ENCODE measurements at regions not wholly inside any gene's neighbourhood (a gene's known extent, or its start where the extent isn't known, plus 50 kb on each side); places are given as distances from the start of the nearest gene placed in this dataset.
"Not testable (repeated sequence)": the region's sequence is repeated elsewhere in the genome, so short reads cannot be mapped to it uniquely, and the experiment has no call there.

DNA sequence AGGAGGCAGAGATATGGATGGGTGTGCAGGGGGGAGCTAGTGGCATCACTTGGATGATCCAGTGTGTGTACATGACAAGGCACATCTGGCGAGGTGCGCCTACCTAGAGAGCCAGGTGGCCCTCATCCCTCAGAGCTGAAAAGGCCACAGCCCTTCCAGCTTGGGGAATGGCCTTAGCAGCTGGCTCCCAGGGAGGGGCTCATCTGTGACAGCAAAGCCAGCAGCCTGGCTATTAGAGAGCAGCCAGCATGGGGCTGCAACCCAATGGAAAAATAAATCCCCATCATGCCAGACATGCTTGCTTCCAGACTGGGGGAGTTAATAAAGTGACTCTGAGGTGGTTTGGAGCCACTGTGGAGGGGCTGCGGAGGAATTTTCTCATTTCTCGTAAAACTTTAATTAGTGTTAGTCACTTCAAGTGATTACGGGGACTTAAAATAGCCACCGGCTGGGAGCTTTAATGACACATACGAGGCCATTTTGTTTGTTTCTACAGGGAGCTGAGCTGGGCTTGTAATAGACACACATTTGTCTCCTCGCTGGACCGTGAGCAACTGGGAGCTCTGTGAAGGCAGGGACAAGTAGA lies 111.2 kb upstream of the ALX4 start:
- no peak overlapping the region for H3K27ac Mint-ChIP-seq
- H3K36me3 Mint-ChIP-seq (ENCODE audit: low read depth): no peaks in the 10 kb centered on the region
- H3K4me3 Mint-ChIP-seq: no peak overlapping the region
- H3K4me1 Mint-ChIP-seq (ENCODE audit: low read depth): no peaks in the 10 kb centered on the region
- no peaks in the 10 kb centered on the region for H3K9me3 Mint-ChIP-seq
- H3K27me3 Mint-ChIP-seq: peaks cover 20% of the 10 kb centered on the region

DNA sequence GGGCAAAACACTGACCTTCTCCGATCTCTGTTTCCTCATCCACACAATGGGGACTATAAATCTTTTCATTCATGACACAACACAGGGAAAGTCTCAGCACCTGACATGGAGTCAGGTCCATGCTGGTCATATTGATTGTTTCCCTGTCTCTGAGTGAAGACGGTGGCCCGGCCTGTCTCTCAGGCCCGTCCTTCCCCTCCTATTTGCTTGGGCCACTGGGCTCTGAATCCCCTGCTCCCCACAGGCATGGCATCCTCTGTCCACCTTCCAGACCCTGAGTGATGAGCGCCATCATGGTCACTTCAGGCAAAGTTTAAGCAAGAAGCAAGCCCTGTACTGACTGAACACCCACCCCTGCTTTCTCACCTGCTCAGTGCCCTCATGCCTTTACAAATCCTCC lies 113.3 kb upstream of the ALX4 start:
- Mint-ChIP-seq H3K27ac (no peak overlapping the region), H3K27me3 (peaks cover 26% of the 10 kb centered on the region), H3K9me3 (no peaks in the 10 kb centered on the region), H3K4me3 (no peak overlapping the region), H3K36me3 (ENCODE audit: low read depth) (no peaks in the 10 kb centered on the region), H3K4me1 (ENCODE audit: low read depth) (no peaks in the 10 kb centered on the region)

DNA sequence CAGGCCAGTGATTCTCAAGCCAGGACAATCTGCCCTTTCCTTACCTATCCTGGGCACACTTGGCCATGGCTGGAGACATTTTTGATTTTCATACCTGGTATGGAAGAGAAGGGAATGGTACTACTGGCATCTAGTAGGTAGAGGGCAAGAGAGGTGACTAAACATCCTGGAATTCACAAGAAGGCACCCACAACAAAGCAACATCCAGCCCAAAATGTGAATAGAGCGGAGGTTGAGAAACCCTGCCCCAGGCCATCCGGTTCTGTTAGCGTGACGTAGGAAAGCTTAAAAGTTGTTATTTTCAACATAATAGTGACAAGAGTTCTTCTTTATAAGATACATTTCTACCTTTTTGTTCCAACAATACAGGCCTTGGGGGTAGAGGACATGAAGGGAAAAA lies 114.9 kb upstream of the ALX4 start:
- H3K36me3 Mint-ChIP-seq (ENCODE audit: low read depth): no peaks in the 10 kb centered on the region
- no peak overlapping the region for H3K4me3 Mint-ChIP-seq
- no peak overlapping the region for H3K27ac Mint-ChIP-seq
- peaks cover 27% of the 10 kb centered on the region for H3K27me3 Mint-ChIP-seq
- no peaks in the 10 kb centered on the region for H3K9me3 Mint-ChIP-seq
- H3K4me1 Mint-ChIP-seq (ENCODE audit: low read depth): no peaks in the 10 kb centered on the region

DNA sequence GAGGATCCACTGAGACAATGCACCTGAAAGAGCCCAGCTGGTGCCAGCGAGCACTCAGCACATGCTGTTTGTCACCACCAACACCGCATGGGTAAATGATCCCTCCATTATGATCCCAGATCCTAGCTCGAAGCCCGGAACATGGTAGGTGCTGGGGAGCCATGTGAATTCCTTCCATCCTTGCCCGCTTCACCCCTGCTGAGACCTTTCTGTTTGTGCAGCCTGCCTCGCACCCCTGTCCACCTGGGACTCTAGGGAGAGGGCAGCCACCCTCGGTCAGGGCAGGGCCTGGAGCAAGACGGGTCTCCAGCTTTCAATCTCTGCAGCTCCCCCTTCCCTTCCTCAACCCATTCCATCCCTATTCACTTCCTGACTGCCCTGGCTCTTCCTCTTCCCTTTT lies 116.2 kb upstream of the ALX4 start:
- no peak overlapping the region for H3K4me3 Mint-ChIP-seq
- H3K27ac Mint-ChIP-seq: no peak overlapping the region
- H3K9me3 Mint-ChIP-seq: no peaks in the 10 kb centered on the region
- H3K27me3 Mint-ChIP-seq: peaks cover 31% of the 10 kb centered on the region
- H3K4me1 Mint-ChIP-seq (ENCODE audit: low read depth): no peaks in the 10 kb centered on the region
- H3K36me3 Mint-ChIP-seq (ENCODE audit: low read depth): no peaks in the 10 kb centered on the region

DNA sequence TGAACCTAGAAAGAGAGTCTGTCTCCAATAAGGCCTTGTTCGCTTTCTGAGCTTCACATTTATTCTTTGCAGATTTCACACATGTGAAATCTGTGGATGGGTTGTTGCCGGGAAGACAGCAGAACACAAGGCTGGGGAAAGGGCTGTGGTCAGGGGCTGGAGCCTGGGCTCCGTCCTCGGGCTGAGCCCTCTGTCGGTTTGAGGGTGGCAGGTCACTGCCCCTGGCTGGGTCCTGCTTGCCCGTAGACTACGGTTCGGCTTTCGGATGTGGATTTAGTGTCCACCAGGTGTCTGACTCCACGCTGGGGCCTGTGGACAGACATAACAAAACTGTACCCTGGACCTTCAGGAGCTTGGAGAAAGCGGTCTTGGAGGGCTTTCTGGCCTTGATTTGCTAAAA lies 117.0 kb upstream of the ALX4 start:
- Mint-ChIP-seq H3K27ac (no peak overlapping the region), H3K4me3 (no peak overlapping the region), H3K27me3 (peaks cover 34% of the 10 kb centered on the region), H3K36me3 (ENCODE audit: low read depth) (no peaks in the 10 kb centered on the region), H3K9me3 (no peaks in the 10 kb centered on the region), H3K4me1 (ENCODE audit: low read depth) (no peaks in the 10 kb centered on the region)

DNA sequence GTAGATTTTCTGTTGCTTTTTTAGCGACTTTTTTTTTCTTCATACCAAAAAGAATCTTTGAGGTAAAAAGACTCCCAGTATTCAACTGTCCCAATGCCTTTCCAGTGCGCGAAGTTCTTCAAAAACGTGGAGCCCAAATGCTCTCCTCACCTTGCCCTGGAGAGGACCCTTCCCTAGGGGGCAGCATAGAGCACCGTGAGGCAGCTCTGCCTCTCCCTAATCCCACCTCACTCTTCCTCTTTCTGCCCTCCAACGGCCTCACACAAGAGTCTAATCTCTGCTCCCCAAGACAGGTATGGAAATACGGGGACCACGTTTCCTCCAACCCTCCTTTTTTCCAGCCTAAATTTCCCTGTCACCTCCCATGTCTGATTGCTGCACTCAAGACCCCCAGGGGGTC lies 117.5 kb upstream of the ALX4 start:
- no peaks in the 10 kb centered on the region for H3K4me1 Mint-ChIP-seq (ENCODE audit: low read depth)
- peaks cover 34% of the 10 kb centered on the region for H3K27me3 Mint-ChIP-seq
- no peaks in the 10 kb centered on the region for H3K9me3 Mint-ChIP-seq
- no peak overlapping the region for H3K4me3 Mint-ChIP-seq
- no peaks in the 10 kb centered on the region for H3K36me3 Mint-ChIP-seq (ENCODE audit: low read depth)
- H3K27ac Mint-ChIP-seq: no peak overlapping the region

DNA sequence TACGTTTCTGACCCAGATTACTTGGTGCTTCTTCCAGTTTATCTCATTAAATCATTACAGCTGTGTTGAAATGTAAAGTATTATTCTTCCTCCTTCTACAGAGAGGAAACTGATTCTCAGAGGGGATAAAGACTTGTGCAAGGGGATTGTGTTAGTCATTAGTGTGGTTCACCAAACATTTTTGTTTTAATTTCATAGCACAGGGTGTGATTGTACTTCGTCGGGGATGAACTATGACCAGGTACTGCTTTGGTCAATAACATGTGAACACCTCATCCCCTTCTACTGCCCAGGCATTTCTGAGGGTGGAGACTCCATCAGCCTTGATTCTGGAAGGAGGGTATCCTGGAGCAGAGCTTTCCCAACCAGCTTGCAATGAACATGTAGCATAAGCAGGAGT lies 120.2 kb upstream of the ALX4 start:
- Mint-ChIP-seq H3K4me3 (no peak overlapping the region), H3K4me1 (ENCODE audit: low read depth) (no peaks in the 10 kb centered on the region), H3K36me3 (ENCODE audit: low read depth) (no peaks in the 10 kb centered on the region), H3K27me3 (peaks cover 39% of the 10 kb centered on the region), H3K9me3 (no peaks in the 10 kb centered on the region), H3K27ac (no peak overlapping the region)

DNA sequence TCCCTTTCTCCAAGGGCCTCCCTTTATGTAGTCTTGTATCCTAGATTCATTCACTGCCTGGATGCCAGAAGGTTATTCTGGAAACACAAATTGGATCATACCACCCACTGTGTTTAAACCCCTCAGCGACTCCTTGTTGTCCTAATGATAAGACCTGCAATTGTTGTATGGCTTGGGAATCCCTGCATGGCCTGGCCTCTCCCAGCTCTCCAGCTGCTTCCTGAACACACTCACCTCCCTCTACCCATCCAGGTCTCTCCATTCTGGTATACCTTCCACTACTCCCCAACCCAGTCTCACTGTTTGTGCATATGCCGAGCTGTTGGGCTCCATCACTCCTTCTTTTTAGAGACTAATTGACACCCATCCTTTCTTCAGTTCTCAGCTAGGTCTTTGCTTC lies 124.3 kb upstream of the ALX4 start:
- Mint-ChIP-seq H3K36me3 (ENCODE audit: low read depth) (no peaks in the 10 kb centered on the region), H3K27ac (no peak overlapping the region), H3K9me3 (no peaks in the 10 kb centered on the region), H3K27me3 (peaks cover 56% of the 10 kb centered on the region), H3K4me3 (no peak overlapping the region), H3K4me1 (ENCODE audit: low read depth) (no peaks in the 10 kb centered on the region)

DNA sequence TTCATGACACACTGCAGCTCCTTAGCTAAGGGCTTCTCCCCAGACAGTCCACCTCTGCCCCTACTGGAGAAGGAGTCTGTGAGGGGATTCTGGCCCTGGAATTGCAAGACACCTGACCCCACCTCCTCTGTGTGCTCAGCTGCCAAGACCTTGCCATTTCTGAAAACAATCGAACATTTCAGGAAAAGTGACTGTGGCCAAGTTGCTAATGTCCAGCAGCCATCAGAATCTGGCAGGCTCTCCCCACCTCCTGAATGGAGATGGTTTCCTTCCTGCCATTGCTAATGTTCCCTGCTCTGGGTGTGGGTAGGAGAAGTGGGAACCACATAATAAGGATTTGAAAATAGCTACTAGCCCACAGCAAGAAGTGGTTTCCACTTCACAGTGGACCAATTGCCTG lies 127.2 kb upstream of the ALX4 start:
- Mint-ChIP-seq H3K4me1 (ENCODE audit: low read depth) (no peaks in the 10 kb centered on the region), H3K4me3 (no peak overlapping the region), H3K36me3 (ENCODE audit: low read depth) (no peaks in the 10 kb centered on the region), H3K9me3 (peaks cover under 1% of the 10 kb centered on the region), H3K27me3 (peaks cover 69% of the 10 kb centered on the region), H3K27ac (no peak overlapping the region)

DNA sequence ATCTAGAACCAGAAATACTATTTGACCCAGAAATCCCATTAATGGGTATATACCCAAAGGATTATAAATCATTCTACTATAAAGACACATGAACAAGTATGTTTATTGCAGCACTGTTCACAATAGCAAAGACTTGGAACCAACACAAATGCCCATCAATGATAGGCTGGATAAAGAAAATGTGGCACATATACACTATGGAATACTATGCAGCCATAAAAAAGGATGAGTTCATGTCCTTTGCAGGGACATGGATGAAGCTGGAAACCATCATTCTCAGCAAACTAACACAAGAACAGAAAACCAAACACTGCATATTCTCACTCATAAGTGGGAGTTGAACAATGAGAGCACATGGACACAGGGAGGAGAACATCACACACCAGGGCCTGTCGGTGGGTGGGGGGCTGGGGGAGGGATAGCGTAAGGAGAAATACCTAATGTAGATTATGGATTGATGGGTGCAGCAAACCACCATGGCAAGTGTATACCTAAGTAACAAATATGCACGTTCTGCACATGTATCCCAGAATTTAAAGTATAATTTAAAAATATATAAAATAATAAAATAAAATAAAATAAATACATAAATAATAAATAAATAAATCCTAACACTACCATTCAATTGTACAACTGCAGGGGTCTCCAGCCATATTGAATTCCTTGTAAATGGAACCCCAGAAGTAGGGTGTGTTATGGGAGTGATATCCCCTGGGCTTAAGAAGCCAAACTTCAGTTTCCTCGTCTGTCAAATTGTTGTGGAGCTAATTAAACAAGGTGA lies 122.4 kb upstream of the CD82 start:
- not testable (repeated sequence) for H3K27ac Mint-ChIP-seq; H3K36me3 Mint-ChIP-seq (ENCODE audit: low read depth); H3K9me3 Mint-ChIP-seq; H3K4me1 Mint-ChIP-seq (ENCODE audit: low read depth); H3K4me3 Mint-ChIP-seq
- peaks cover 46% of the 10 kb centered on the region for H3K27me3 Mint-ChIP-seq

DNA sequence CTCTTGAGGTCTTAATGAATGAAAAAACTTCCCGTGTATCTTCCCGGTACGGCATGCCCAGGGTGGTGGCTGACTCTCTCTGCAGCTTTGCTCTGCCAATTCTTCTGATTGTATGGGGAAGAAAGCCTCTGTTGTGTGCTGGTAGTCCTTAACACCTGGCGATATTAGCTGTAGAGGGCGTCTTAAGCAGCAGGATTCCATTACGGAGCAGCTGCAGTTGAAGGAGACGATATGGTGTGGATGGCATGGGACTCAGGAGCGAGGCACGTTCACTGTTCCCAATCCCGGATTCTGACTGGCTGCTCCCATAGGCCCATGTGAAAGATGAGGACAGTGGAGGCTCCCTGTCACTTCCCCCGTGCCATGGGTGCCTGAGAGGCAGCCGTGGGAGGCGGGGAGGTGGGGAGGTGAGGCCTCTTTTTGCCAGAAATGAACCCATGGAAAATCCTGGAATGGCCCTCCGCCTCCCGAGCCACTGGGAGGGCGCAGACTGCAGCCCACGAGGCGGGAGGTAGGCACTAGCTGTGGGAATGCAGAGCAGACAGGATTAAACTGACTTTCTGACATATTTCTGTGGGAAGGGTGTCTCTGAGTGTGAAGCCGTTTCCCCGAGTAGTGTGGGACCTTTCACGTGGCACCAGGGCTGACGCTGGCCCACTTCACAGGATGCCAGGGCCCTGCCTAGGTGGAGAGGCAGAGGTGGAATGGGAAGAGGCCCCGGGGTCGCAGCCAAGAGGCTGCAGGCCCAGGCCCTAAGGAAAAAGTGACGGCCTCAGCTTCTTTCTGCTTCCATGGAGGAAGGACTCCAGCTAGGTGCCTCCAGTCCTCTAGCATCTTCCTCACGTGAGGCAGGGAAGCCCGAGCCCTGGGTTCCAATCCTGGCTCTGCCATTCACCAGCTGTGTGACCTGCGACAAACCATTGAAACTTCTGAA lies 121.4 kb upstream of the CD82 start:
- Mint-ChIP-seq H3K27me3 (peaks cover 38% of the 10 kb centered on the region), H3K9me3 (peaks cover 5% of the 10 kb centered on the region), H3K36me3 (ENCODE audit: low read depth) (no peaks in the 10 kb centered on the region), H3K4me3 (no peak overlapping the region), H3K27ac (no peak overlapping the region), H3K4me1 (ENCODE audit: low read depth) (no peaks in the 10 kb centered on the region)

DNA sequence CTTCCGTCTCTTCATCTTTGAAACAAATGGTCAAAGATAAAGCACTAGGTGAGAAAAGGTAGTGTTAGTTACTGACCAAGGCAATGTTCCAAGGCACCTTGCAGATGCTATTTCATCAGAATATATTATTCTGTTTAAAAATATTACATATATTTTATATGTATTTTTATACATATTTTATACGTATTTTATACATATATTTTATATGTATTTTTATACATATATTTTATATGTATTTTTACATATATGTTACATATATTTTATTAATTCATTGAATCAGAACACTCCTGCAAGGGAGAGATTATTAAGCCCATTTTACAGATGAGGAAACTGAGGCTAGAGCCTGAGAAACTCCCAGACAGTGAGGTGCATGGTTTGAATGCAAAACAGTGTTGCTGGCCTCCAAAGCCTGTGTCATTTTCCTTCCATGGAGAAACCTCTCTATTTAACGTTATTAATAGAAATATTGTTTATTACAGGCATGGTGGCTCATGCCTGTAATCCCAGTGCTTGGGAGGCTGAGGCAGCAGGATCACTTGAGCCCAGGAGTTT lies 120.6 kb upstream of the CD82 start:
- no peaks in the 10 kb centered on the region for H3K36me3 Mint-ChIP-seq (ENCODE audit: low read depth)
- H3K27ac Mint-ChIP-seq: no peak overlapping the region
- peaks cover 5% of the 10 kb centered on the region for H3K9me3 Mint-ChIP-seq
- peaks cover 31% of the 10 kb centered on the region for H3K27me3 Mint-ChIP-seq
- no peaks in the 10 kb centered on the region for H3K4me1 Mint-ChIP-seq (ENCODE audit: low read depth)
- H3K4me3 Mint-ChIP-seq: no peak overlapping the region

DNA sequence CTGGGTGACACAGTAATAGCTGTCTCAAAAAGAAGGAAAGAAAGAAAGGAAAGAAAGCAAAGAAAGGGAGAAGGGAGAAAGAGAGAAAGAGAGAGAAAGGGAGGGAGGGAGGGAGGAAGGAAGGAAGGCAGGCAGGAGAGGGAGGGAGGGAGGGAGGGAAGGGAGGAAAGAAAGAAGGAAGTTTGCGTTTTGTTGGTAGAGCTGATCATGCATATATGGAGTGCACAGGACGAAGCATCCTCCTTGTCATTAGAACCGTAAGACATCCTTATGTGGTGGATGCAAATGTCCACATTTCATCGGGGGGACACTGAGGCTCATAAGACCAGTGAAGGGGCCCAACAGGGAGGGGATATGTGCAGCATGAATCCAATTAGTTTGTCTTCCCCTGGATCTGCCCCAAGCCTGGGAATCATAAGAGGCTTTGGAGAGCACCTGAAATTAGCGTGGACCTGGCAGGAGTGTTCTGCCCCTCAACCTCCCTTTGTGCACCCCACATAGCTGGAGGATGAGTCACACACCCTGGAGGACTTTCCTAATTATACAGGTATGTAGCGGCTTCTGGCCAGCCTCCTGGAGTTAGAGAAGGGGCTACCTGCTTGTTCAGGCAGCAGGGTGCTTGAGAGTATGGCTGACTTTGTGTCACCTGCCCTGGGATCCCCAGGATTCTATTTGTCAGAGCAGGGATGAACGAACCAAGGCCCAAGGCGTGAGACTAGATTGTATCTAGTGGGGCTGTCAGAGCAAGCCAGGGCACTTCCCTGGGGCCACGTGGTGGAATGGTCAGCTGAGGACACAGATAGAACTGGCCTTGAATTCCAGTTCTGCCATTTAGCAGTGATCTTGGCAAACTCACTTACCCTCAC lies 119.7 kb upstream of the CD82 start:
- Mint-ChIP-seq H3K27ac (no peak overlapping the region), H3K4me3 (no peak overlapping the region), H3K36me3 (ENCODE audit: low read depth) (no peaks in the 10 kb centered on the region), H3K27me3 (peaks cover 23% of the 10 kb centered on the region), H3K4me1 (ENCODE audit: low read depth) (no peaks in the 10 kb centered on the region), H3K9me3 (peaks cover 5% of the 10 kb centered on the region)

DNA sequence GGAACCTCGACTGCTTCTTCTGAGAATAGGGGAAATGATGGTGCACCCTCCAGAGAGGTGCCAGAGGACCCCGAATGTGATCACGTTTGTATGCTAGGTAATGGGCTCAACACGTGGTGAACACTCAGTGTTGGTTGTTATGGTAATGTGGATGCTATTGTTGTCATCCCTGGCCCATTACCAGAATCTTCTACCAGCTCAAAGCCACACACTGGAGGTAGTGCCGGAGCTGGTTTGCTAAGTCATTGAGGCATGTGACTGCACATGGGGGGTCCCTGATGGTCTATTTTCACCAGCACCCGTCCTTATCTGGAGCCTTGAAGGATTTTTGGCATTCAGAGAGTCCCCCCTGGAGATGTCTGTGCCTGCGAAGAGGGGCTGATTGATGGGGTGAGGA lies 119.1 kb upstream of the CD82 start:
- Mint-ChIP-seq H3K27me3 (peaks cover 18% of the 10 kb centered on the region), H3K27ac (no peak overlapping the region), H3K36me3 (ENCODE audit: low read depth) (no peaks in the 10 kb centered on the region), H3K9me3 (peaks cover 5% of the 10 kb centered on the region), H3K4me1 (ENCODE audit: low read depth) (no peaks in the 10 kb centered on the region), H3K4me3 (no peak overlapping the region)
